NCI-H2081 (cell line): ENCODE measurements at regions not wholly inside any gene's neighbourhood (a gene's known extent, or its start where the extent isn't known, plus 50 kb on each side); places are given as distances from the start of the nearest gene placed in this dataset.
"Not testable (repeated sequence)": the region's sequence is repeated elsewhere in the genome, so short reads cannot be mapped to it uniquely, and the experiment has no call there.

ENCODE experiments used
- DNase-seq, 2 experiments: peaks; one replicate each; lab custom pipeline; 2025; lab: John Stamatoyannopoulos, UW

DNA sequence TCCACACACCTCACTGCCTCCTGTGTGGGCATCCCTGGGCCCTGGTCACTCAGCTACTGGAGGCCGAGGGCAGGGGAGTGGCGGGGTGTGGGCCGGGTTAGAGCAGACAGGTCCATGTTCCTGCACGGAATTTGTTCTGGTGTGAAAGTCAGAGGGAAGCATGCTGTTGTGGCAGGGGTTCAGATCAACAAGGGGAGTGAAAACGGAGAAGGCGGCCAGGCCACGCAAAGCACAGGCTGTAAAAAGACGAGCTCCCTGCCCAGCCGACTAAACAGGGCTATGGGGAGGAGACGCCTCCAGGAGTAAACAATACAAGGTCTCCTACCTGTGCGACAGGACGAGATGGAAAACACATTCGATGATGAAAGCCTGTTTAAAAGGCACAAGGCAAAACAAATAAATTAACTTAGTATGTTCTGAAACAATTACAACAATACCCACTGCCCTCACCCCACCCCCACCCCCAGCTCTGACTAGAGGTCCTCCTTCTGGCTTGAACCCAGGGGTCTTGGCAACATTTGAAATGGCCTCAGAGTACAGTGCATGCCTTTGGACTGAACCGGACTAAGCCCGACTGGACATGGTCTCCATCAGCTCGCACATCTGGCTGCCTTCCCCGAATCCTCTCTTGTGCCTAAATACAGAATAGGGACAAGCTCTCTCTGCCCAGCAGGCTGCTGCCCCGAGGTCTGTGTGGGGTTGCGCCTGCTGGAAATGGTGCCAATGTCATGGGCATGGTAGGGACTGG, 274.9 kb upstream of the DIO3 start:
- DNase-seq: no peak

DNA sequence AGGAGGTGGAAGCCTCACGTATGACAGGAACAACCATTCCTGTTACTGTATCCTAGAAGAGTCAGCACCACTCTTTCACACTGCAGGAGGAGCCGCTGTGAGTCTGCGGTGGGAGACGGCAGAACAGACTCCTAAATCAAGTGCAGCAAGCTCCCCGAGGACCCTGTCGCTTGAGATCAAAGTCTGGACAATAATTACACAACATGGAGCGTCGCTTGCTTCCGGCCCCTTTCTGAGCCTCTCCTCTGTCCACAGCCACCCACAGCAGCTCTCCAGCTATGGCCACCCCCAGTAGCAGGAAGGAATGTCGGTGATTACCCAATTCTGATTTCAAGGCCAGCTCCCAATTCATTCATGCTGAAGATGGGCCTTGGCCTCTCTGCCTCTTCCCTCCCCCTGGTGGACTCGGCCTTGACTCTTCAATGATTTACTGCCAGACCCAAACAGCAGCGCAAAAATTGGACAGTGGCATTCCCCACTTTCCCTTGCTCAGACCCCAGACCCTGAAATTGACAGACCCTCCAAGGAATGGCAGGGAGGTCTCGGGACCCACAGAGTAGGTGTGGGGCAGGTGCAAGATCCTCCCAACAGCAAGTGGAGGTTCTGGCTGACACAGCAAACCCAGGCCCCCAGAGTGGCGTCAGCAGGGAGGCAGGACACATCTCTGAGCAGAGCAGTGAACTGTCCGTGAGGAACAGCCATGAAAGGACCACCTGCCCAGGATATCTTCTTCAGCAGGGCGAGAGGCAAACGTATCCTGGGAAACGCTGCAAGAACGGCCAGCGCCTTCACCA, 272.7 kb upstream of the DIO3 start:
- no peak for DNase-seq

DNA sequence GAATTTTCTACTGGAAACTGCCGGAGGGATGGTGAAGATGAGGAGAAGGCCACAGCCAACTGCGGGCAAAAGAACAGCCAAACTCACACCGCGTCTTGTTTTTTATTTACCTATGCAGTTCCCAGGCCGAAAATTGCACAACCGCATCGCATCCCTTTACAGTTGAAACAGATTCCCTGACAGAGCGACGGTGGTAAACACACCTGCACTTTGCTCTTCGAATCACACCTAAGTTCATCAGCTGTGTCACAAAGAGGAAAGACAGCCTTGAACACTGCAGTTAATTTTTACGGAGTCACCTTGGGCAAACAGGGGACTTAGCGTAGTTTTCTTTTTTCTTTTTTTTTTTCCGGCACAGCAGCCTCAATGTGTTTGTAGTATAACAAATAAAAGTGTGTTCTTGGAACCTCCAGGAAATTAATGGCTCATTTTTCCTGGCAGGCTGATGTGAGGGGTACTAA, 272.0 kb upstream of the DIO3 start:
- no peak for DNase-seq

DNA sequence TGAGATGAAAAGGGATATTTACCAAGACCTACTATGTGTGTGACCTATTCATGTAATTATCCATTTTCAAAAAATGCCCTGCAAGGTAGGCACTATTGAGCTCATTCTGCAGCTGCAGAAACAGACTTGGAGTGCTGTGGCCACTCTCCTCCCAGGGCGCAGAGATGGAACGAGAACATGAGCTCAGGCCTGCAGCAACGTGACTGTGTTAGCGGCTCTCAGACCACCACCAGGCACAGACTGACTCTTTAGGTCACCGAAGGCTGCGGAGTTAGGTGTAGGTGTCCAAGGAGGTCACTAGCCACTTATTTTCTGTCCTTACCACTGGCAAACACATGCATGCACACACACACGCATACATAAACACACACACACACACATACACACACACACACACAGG, 271.4 kb upstream of the DIO3 start:
- no peak for DNase-seq

DNA sequence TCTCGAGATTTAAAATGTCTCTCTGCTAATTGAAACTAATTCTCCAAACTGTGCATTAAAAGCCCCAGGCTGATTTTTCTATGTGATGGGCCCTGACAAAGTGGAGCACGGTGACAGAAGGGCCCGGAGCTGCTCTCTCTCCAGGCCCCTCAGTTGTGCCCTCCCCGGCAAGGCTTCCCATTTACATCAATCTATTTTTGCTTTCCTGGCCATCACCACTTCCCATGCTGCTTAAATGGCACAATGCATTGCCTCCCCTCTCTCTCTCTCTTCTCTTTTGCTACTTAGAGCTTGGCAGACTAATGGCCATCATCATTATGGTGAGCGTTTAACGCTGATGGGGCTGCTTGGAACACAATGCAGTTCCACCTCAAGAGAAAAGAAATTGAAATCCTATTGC, 270.7 kb upstream of the DIO3 start:
- DNase-seq: no peak

DNA sequence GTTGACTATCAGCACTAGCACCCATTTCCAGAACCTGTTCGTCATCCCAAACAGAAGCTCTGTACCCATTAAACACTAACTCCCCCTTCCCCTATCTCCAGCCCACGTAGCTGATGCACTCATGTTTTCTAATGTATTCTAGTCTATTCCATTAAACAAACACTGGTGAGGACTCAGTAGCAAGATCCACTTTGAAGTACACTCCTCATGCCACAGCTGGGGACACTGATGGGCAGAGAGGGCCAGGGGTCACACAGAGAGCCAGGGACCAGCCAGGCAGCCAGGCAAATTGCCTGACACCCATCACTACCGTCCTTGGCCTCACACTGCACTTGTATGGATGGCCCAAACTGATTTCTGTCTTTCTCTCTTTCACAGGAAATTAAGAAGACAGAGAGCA, 269.9 kb upstream of the DIO3 start:
- no peak for DNase-seq

DNA sequence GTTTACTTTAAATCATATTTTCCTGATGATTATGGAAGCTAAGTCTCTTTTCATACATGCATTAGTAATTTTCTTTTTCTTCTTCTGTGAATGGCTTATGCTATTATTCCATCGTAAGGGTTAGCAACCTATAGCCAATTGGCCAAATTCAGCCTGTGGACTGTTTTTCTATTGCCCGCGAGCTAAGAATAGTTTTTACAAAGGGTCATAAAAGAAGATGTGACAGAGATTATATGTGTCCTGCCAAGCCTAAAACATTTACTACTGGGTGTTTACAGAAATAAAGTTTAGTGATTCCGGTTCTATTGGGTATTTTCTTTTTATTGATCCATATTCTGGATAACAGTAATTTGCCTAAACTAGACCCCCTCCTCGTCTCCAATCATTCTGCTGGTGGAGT, 268.8 kb upstream of the DIO3 start:
- DNase-seq: no peak

DNA sequence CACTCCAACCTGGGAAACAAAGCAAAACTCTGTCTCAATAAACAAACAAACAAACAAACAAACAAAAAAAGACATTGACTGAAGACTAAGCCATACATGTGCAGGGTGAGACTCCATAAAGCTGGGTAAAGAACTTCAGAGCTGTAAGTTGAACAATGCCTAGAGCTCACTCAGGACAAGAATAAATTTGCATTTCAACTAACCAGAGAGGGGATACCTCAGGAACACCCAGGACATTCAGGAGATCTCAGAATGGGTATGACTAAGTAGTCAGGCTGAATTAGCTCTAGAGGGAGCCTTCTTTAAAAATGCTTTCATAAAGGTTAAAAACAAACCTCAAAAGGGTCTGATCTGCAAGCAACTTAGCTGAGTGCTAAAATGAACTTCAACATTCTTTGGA, 267.7 kb upstream of the DIO3 start:
- no peak for DNase-seq

DNA sequence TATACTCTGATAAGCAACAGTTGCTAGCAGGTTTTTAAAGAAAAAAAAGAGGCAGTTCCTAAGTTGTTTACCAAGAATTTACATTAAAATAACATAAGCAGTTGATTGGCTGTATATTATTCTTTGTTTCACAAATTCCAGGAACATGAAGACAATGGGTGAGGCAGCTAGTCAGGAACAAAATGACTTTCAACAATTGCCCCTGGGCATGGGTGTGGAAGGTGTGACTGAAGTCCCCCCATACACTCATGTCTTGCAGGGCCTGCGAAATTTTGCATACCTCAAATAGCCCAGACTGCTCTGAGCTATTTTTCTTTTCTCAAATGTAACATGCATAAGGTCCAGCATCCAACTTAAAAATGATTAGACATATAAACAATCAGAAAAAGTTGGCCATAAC, 267.2 kb upstream of the DIO3 start:
- DNase-seq: no peak

DNA sequence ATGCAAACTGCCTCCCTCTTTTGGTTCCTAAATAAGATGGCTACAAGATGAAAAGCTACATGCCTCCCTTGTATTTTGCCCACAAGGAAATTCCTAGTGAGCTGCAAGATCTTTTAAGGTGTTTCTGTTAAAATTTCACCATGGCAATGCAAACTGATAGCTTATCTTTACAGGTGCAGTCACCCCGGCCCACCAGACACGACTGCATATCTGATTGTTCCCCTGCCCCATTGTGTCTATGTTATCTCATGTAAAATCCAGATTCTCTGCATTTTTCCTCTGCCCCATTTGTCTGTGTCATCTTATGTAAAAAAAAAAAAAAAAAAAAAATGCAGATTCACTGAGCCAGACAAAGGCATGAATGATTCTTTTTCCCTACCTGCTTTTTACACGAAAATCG, 261.5 kb upstream of the DIO3 start:
- not testable (repeated sequence) for DNase-seq

DNA sequence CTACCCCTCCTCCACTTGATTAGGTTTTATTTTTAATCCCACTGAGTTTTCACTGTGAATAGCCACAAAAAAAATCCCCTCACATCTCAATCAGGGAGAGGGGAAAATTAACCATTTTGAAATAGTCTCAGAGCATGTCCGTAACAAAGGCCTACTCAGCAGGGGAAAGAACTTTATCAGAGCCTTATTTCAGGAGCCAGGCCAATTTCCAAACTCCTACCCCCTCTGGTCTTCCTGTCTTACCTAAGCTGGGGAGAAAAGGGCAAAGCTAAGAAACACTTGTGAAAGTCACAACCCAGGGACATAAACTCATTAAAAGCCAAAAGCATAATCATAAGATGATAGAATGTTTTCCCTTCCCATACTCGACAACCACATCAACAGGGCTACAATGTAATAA, 260.3 kb upstream of the DIO3 start:
- no peak for DNase-seq

DNA sequence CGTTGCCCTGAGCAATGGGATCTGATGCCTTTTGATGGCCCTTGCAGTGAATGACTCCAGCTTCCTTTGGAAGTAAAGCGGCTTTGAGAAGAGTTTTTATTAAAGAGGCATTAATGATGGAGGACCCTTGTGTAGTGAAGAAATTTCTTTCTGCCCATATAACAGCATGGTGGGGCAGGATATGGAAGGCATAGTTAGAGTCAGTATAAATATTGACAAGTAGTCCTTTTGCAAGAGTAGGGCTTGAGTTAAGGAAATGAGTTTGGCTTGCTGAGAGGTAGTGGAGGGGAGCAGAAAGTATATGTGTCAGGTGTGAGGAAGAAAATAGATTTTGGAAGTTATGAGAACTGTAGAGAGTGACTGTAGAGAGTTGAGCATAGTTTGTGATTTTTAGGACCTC, 254.1 kb upstream of the DIO3 start:
- not testable (repeated sequence) for DNase-seq

DNA sequence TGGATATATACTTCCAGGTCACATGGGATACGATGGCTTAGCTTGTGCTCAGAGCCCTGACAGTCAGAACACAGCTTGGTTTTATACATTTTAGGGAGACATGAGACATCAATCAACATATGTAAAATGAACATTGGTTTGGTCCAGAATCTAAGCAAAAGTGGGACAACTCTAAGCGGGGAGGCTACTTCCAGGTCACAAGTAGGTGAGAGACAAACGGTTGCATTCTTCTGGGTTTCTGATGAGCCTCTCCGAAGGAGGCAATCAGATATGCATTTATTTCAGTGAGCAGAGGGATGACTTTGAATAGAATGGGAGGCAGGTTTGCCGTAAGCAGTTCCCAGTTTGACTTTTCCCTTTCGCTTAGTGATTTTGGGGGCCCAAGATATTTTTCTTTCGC, 250.1 kb upstream of the DIO3 start:
- DNase-seq: not testable (repeated sequence)

DNA sequence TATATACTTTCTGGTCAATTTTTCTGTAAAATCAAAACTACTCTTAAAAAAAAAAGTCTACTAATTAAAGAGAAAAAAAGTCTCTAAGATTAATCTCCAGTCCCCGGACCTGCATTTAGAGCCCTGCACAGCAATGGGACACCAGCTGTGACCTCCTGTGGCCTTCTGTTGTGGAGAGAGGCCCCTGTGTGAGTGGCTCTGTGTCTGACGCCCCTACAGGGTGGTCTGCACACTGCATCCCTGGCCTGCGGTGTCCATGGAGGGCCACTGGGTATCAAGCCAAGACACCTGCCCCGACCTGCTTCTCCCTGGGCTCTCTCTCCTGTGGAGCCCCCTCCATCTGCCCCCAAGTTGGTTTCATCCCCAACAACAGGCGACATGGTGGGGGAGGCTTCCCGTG, 248.0 kb upstream of the DIO3 start:
- DNase-seq: no peak

DNA sequence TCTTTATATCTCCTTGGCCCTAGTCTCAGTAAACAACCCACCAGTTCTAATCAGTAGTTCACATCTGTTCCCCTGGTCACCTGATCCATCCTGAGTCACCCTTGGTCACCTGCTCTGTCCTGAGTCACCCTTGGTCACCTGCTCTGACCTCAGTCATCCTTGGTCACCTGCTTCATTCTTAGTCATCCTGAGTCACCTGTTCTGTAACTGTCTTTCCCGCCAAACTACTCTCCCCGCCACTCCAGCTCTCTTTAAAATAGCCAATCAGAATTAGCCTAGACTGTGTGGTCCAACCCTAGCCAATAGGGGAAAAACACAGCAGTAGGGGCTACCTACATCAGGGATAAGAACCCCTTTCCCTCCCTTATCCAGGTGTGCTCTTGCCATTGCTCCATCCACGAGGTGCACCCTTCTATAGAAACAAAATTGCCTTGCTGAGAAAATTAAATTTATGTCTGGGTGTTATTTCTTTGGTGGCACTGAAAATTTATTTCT, 245.4 kb upstream of the DIO3 start:
- no peak for DNase-seq

DNA sequence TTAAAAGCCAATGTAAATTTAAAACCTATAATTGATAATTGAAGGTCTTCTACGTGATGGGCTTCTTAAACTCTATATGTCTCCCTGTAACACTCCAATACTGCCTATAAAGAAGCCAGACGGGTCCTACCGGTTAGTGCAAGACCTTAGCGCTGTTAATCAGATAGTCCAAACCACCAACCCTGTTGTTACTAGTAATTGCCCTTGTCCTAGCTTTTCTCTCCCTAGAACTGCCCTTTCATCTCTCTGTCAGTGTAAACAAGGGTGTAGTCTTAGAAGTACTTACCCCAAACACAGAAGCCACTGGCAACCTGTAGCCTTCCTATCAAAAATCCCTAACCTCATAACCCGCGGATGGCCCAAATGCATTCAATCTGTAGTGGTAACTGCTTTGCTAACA, 243.0 kb upstream of the DIO3 start:
- DNase-seq: no peak

DNA sequence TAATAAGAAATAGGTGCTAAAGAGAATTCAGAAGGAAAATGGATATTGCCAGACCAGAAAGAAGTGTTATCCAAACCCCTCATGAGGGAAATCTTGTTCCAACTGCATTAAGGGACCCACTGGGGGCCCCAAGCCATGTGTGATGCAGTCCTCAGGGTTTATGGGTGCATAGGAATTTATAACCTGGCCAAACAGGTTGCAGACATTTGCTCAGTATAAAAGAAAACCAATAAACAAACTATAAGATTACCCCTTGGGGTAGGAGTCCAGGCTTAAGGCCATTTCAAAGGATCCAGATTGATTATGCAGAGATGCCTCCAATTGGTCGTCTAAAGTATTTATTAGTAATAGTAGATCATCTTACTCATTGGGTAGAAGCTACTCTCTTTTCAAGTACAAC, 240.9 kb upstream of the DIO3 start:
- DNase-seq: no peak

DNA sequence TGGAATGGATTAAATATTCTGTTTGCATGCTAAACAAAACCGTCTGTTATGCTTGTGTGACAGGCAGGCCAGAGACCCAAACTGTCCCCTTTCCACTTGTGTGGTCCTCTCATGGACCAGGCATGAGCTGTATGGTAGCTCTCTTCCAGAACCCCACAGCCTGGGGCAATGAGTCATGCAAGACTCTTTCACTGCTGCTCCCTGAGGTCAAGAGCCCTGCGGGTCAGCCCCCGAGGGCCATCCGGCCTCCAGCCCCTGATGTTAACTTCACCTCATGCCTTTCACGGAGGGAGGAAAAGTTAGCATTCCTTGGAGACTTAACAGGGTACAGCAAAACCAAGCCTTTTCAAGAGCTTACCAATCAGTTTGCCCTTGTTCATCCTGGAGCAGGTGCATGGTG, 239.1 kb upstream of the DIO3 start:
- no peak for DNase-seq

DNA sequence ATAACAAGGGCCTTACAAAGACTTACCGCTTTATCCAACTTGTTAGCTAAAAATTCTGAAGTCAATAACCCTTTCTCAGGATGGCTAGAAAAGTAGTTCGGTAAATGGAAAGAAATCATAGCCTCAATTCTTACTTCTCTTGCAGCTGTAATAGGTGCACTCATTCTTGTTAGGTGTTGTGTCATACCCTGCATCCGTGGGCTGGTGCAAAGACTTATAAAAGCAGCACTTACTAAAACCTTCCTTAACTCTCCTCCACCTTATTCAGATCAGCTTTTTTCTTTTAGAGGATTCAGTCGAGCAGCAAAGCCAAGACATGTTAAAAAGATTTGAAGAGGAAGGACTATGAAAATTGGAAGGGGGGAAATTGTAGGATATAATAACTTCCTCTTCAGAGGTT, 238.2 kb upstream of the DIO3 start:
- DNase-seq: no peak

DNA sequence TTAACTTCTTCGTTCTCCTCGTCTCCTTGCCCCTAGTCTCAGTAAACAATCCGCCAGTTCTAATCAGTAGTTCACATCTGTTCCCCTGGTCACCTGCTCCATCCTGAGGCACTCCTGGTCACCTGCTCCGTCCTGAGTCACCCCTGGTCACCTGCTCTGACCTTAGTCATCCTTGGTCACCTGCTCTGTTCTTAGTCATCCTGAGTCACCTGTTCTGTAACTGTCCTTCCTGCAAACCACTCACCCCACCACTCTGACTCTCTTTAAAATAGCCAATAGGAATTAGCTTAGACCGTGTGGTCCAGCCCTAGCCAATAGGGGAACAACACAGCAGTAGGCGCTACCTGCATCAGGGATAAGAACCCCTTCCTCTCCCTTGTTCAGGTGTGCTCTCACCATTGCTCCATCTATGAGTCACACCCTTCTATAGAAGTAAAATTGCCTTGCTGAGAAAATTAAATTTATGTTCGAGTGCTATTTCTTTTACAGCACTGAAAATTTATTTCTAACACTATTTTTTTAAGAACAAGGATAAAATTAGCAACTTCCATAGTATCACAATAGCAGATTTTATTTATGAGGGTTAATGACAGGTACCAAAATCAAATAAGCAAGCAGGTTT, 237.6 kb upstream of the DIO3 start:
- not testable (repeated sequence) for DNase-seq

DNA sequence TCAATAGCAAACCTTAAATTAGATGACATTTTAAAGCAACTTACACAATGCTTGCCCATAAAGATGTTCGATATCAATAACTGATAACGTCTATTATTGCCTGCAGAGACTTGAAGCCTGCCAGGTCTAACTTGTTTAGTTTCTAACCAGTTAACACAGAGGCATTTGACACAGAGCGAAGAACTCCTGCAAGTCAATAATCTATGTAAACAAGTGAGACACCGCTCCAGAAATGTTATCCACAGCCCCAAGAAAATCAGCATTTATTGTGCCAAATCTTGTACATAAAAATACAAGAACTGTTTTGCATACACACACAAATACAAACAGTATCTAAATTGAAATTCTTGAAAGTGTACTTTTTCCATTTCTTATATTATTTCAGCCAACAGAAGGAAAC, 236.0 kb upstream of the DIO3 start:
- no peak for DNase-seq

DNA sequence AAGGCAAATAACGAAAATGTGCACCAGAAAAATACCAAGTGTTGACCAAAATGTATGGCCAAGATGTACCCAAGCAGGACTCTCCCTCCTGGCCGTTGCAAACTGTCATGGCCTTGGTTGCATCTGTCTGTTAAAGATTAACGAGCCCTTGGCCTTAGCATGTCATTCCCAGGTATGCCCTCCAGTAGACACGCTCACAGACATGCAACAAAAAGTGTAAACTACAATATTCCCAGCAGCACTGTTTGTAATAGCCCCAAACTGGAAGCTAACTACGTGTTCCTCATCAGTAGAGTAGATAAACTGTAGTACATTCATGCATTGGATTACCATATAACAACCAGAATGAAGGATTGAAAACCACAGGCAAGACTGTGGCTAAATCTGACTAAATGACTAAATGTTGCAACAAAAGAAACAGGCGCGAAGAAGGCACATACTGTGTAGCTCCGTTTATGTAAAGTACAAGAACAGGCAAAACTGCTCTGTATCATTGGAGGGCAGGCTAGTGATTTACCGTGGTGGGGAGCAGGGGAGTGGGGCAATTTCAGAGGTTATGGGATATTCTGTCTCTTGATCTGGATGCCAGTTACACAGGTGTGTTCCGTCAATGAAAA, 232.8 kb upstream of the DIO3 start:
- no peak for DNase-seq
